Ascending aorta (tissue), 2 donors: ENCODE measurements at regions not wholly inside any gene's neighbourhood (a gene's known extent, or its start where the extent isn't known, plus 50 kb on each side); places are given as distances from the start of the nearest gene placed in this dataset.

ENCODE experiments used
- DNase-seq, 2 donors: peaks; one replicate each; pipeline ENCODE4 v3.0.0-alpha.2; 2019; ENCODE audit warnings: low spot score in 2 of 2
- H3K27ac ChIP-seq, 2 donors: fragments of 200-600 bp; sonication (generic); one replicate each; pipeline ENCODE4 v1.5.1; 2016 to 2017; ENCODE audit warnings: mild to moderate bottlenecking in 1 of 2
- H3K27me3 ChIP-seq: fragments of 200-600 bp; sonication (generic); one replicate; pipeline ENCODE4 v1.5.1; 2017
- H3K36me3 ChIP-seq, 2 donors: fragments of 200-600 bp; sonication (generic); one replicate each; pipeline ENCODE4 v1.5.1; 2016
- H3K4me1 ChIP-seq, 2 donors: fragments of 200-600 bp; sonication (generic); one replicate each; pipeline ENCODE4 v1.5.1; 2016 to 2017; ENCODE audit warnings: mild to moderate bottlenecking in 1 of 2
- H3K4me3 ChIP-seq, 2 donors: fragments of 200-600 bp; sonication (generic); one replicate each; pipeline ENCODE4 v1.5.1; 2016 to 2017; ENCODE audit warnings: mild to moderate bottlenecking in 1 of 2
- H3K9me3 ChIP-seq, 2 donors: fragments of 200-600 bp; sonication (generic); one replicate each; pipeline ENCODE4 v1.5.1; 2016
- intact Hi-C: fragments of 100-400 bp; cut with DNase I; formaldehyde crosslinking; loops from one replicate; pipeline ENCODE4 v1.15.1; 2023
- TF ChIP-seq, protein P1 (sequence below), 3 experiments: fragments of 200-600 bp in 2 of 3; fragments of 450-650 bp in 1 of 3; sonication (generic) in 2 of 3; IDR thresholded peaks; one replicate each; pipeline ENCODE4 v1.5.1; 2016 to 2019; ENCODE audit warnings: antibody characterized with exemption in 3 of 3, mild to moderate bottlenecking in 1 of 3, moderate library complexity in 1 of 3

GRCh38 chr7:96831446-96831845 is 121.8 kb upstream of the SEM1 start:
- no peaks in the 10 kb centered on the region for H3K27me3 ChIP-seq
- H3K27ac ChIP-seq = no peak overlapping the region
- intact Hi-C loops = no loop called here
- TF ChIP-seq, protein P1, sequence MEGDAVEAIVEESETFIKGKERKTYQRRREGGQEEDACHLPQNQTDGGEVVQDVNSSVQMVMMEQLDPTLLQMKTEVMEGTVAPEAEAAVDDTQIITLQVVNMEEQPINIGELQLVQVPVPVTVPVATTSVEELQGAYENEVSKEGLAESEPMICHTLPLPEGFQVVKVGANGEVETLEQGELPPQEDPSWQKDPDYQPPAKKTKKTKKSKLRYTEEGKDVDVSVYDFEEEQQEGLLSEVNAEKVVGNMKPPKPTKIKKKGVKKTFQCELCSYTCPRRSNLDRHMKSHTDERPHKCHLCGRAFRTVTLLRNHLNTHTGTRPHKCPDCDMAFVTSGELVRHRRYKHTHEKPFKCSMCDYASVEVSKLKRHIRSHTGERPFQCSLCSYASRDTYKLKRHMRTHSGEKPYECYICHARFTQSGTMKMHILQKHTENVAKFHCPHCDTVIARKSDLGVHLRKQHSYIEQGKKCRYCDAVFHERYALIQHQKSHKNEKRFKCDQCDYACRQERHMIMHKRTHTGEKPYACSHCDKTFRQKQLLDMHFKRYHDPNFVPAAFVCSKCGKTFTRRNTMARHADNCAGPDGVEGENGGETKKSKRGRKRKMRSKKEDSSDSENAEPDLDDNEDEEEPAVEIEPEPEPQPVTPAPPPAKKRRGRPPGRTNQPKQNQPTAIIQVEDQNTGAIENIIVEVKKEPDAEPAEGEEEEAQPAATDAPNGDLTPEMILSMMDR (IDR thresholded peaks at IDR 0.05) = no peak
- H3K9me3 ChIP-seq = no peaks in the 10 kb centered on the region
- H3K4me3 ChIP-seq = no peak overlapping the region
- no peaks in the 10 kb centered on the region for H3K4me1 ChIP-seq
- H3K36me3 ChIP-seq = no peaks in the 10 kb centered on the region
- DNase-seq = no peak

DNA sequence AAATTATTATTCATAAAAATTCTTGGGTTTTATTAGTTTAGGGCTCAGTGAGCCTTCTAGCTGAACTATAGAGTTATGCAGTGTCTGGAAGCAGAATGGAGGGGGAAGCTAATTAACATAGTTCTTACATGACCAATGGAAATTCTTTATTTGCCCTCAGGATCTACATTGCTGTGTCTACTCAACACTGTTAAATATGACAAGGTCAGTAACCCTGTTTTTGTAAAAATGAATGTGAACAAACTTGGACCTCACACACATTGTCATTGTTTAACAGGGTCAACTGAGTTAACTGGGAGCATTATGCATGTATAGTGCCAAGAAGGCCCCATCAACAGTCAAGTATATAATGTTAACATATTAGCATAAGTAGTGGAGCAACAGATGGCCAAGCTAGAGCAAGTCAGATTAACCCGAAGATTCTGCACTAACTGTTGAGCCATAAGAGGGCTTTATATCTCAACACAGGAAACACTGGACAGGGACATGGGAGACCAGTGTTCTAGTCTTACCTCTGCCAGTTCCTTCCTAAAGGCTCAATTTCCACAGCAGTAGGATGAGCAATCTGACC is 122.5 kb upstream of the SEM1 start:
- intact Hi-C loops = no loop called here
- Histone ChIP-seq H3K27me3 (no peaks in the 10 kb centered on the region), H3K36me3 (no peaks in the 10 kb centered on the region), H3K9me3 (no peaks in the 10 kb centered on the region), H3K4me1 (no peaks in the 10 kb centered on the region), H3K27ac (no peak overlapping the region), H3K4me3 (no peak overlapping the region)
- DNase-seq = no peak
- TF ChIP-seq, protein P1 (IDR thresholded peaks at IDR 0.05) = no peak

GRCh38 chr7:96833676-96834453 is 124.2 kb upstream of the SEM1 start:
- no peaks in the 10 kb centered on the region for H3K9me3 ChIP-seq
- H3K27me3 ChIP-seq = no peaks in the 10 kb centered on the region
- DNase-seq = no peak
- H3K4me1 ChIP-seq = no peaks in the 10 kb centered on the region
- TF ChIP-seq, protein P1 (IDR thresholded peaks at IDR 0.05) = no peak
- H3K36me3 ChIP-seq = no peaks in the 10 kb centered on the region
- intact Hi-C loops = no loop called here
- H3K4me3 ChIP-seq = no peak overlapping the region
- H3K27ac ChIP-seq = no peak overlapping the region

DNA sequence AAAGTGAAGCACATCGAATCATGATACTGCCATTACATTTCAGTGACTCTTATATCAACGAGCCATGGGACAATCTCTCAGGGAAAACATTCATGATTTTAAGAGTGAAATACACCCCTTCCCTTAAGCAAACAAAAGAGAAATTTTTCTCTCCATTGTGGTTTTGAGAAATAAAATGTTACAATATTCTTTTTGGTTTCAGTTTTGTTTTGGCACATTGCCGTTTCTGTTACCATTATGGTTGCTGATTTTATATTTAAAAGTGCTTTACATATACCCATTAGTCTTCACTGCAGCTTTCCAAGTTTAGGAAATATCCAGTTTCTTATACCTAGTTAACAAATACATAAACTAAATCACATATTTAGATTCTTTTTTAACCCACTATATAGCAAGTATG is 126.8 kb upstream of the SEM1 start:
- DNase-seq = no peak
- H3K27ac ChIP-seq = no peak overlapping the region
- intact Hi-C loops = no loop called here
- H3K4me3 ChIP-seq = peak overlapping the region in 1 of 2 donors; percentile 2
- TF ChIP-seq, protein P1 (IDR thresholded peaks at IDR 0.05) = no peak
- H3K27me3 ChIP-seq = no peaks in the 10 kb centered on the region
- H3K36me3 ChIP-seq = no peaks in the 10 kb centered on the region
- H3K9me3 ChIP-seq = no peaks in the 10 kb centered on the region
- no peaks in the 10 kb centered on the region for H3K4me1 ChIP-seq

DNA sequence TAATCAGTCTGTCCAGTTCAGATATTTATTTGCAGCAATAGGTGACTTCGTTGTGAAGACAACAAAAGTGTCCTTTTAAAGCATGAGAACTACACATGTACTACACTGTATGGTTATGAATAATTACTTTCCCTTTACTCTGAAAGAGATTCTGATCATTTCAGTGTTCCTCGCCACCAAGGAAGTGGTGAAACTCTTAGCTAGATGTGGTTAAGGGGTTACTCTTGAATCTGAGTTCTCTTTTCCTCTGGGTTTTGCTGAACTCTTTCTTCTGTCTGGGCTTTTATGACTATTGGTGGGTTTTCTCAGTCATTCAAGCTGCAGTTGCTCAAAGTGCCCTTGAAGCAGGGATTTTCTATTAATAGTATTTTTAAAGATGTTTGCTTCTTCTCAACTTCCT is 127.9 kb upstream of the SEM1 start:
- Histone ChIP-seq H3K36me3 (no peaks in the 10 kb centered on the region), H3K4me3 (no peak overlapping the region), H3K9me3 (no peaks in the 10 kb centered on the region), H3K27me3 (no peaks in the 10 kb centered on the region), H3K27ac (no peak overlapping the region), H3K4me1 (no peaks in the 10 kb centered on the region)
- DNase-seq = no peak
- intact Hi-C loops = no loop called here
- TF ChIP-seq, protein P1 (IDR thresholded peaks at IDR 0.05) = no peak
